Thyroid gland (tissue), 4 donors: ENCODE measurements at regions not wholly inside any gene's neighbourhood (a gene's known extent, or its start where the extent isn't known, plus 50 kb on each side); places are given as distances from the start of the nearest gene placed in this dataset.

Experiments used
- CTCF ChIP-seq, 6 experiments: fragments of 200-600 bp in 3 of 6; fragments of 450-650 bp in 3 of 6; sonication (generic) in 3 of 6; IDR thresholded peaks; one replicate each; pipeline ENCODE4 v1.5.1; 2016 to 2019; ENCODE audit warnings: antibody characterized with exemption in 6 of 6, mild to moderate bottlenecking in 2 of 6, inconsistent platforms in 1 of 6, moderate library complexity in 1 of 6
- POLR2A ChIP-seq, 2 donors: fragments of 450-650 bp; IDR thresholded peaks; one replicate each; pipeline ENCODE4 v1.6.1; 2017; ENCODE audit warnings: antibody characterized with exemption in 2 of 2, mild to moderate bottlenecking in 2 of 2, moderate library complexity in 1 of 2

GRCh38 chr3:159859424-159859823, 129.2 kb upstream of the IL12A start:
- TF ChIP-seq CTCF (IDR thresholded peaks at IDR 0.05) (no peak), POLR2A (IDR thresholded peaks at IDR 0.05) (no peak)
